ENCODE measurements at regions not wholly inside any gene's neighbourhood (a gene's known extent, or its start where the extent isn't known, plus 50 kb on each side); places are given as distances from the start of the nearest gene placed in this dataset.

GRCh38 chr2:12155303-12156051 is 409.0 kb downstream of the LPIN1 start:
- DNase-seq (ENCODE audit: insufficient read length, low spot score) (peak; percentile 31), FAIRE-seq (no peak)

GRCh38 chr2:12156349-12156748 is 409.9 kb downstream of the LPIN1 start:
- FAIRE-seq (no peak), DNase-seq (ENCODE audit: insufficient read length, low spot score) (no peak)

- FAIRE-seq (no peak), DNase-seq (ENCODE audit: insufficient read length, low spot score) (no peak)
Measured at GRCh38 chr2:12161085-12161484, 414.7 kb downstream of the LPIN1 start.

- DNase-seq (ENCODE audit: insufficient read length, low spot score) (no peak), FAIRE-seq (peak; percentile 95)
Measured at GRCh38 chr2:12162269-12163247, 416.1 kb downstream of the LPIN1 start.

GRCh38 chr2:12163866-12164265 is 417.4 kb downstream of the LPIN1 start:
- no peak for FAIRE-seq
- DNase-seq (ENCODE audit: insufficient read length, low spot score): no peak

- no peak for DNase-seq (ENCODE audit: insufficient read length, low spot score)
Measured at GRCh38 chr2:12164689-12165088, 418.3 kb downstream of the LPIN1 start.

GRCh38 chr2:12167525-12168317 is 421.3 kb downstream of the LPIN1 start:
- FAIRE-seq (no peak), DNase-seq (ENCODE audit: insufficient read length, low spot score) (no peak)

More at GRCh38 chr2:12164689-12165088, 418.3 kb downstream of the LPIN1 start:
- no peak for FAIRE-seq

- FAIRE-seq: no peak
Measured at GRCh38 chr2:12168354-12168753, 421.9 kb downstream of the LPIN1 start.

GRCh38 chr2:12168791-12169388 is 422.5 kb downstream of the LPIN1 start:
- DNase-seq (ENCODE audit: insufficient read length, low spot score): no peak
- no peak for FAIRE-seq

More at GRCh38 chr2:12168354-12168753, 421.9 kb downstream of the LPIN1 start:
- no peak for DNase-seq (ENCODE audit: insufficient read length, low spot score)

GRCh38 chr2:12169721-12170120 is 423.3 kb downstream of the LPIN1 start:
- no peak for FAIRE-seq
- DNase-seq (ENCODE audit: insufficient read length, low spot score): peak; percentile 20

GRCh38 chr2:12170121-12170520 is 423.7 kb downstream of the LPIN1 start:
- DNase-seq (ENCODE audit: insufficient read length, low spot score): no peak
- FAIRE-seq: no peak

GRCh38 chr2:12173271-12173942 is 427.0 kb downstream of the LPIN1 start:
- DNase-seq (ENCODE audit: insufficient read length, low spot score) (no peak), FAIRE-seq (no peak)

- FAIRE-seq (no peak), DNase-seq (ENCODE audit: insufficient read length, low spot score) (no peak)
Measured at GRCh38 chr2:12173943-12174340, 427.5 kb downstream of the LPIN1 start.

- no peak for FAIRE-seq
- no peak for DNase-seq (ENCODE audit: insufficient read length, low spot score)
Measured at GRCh38 chr2:12175323-12175722, 428.9 kb downstream of the LPIN1 start.

GRCh38 chr2:12176623-12177454 is 430.4 kb downstream of the LPIN1 start:
- FAIRE-seq (no peak), DNase-seq (ENCODE audit: insufficient read length, low spot score) (peak; percentile 76)

- DNase-seq (ENCODE audit: insufficient read length, low spot score): no peak
Measured at GRCh38 chr2:12177455-12178288, 431.2 kb downstream of the LPIN1 start.

GRCh38 chr2:12178289-12179080 is 432.1 kb downstream of the LPIN1 start:
- no peak for FAIRE-seq

More at GRCh38 chr2:12177455-12178288, 431.2 kb downstream of the LPIN1 start:
- FAIRE-seq: no peak

More at GRCh38 chr2:12178289-12179080, 432.1 kb downstream of the LPIN1 start:
- DNase-seq (ENCODE audit: insufficient read length, low spot score): no peak
